ENCODE measurements at regions not wholly inside any gene's neighbourhood (a gene's known extent, or its start where the extent isn't known, plus 50 kb on each side); places are given as distances from the start of the nearest gene placed in this dataset.

GRCh38 chr2:16261071-16261470, 320.7 kb downstream of the MYCN start:
- TF ChIP-seq POLR2A (IDR thresholded peaks at IDR 0.05) (no peak), CTCF (IDR thresholded peaks at IDR 0.05) (no peak)
